ENCODE measurements at regions not wholly inside any gene's neighbourhood (a gene's known extent, or its start where the extent isn't known, plus 50 kb on each side); places are given as distances from the start of the nearest gene placed in this dataset.

DNA sequence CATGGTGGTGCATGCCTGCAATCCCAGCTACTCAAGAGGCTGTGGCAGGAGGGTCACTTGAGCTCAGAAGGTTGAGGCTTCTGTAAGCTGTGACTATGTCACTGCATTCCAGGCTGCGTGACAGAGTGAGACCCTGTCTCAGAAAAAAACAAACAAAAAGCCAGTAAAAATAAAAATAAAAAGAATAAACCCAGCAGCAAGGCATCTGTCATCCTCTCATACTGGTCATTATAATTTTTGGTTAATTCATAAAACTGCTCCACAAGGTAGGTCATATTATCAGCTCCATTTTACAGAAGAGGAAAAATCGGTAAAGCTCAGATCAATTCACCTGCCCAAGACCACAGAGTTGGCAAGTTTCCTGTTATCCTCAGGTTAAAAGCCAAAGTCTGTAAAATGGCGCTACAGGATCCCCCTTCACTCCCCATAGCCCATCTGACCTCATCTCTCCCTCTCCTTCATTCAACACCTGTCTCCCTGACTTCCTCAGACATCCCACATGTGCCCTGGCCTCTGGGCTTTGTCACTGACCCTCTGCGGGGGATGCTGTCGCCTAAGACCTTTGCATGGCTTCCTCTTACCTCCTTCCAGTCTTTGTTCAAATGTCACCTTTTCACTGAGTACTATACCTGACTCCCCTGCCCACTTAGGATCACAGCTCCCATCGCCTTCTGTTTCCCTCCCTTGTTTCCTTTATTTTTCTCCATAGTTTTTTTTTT is 213.2 kb upstream of the ZNF217 start:
- no peak for TF ChIP-seq POLR2A (IDR thresholded peaks at IDR 0.05)
- TF ChIP-seq CTCF (IDR thresholded peaks at IDR 0.05): no peak
